Nucleus accumbens (tissue), 56 donors: ENCODE measurements at regions not wholly inside any gene's neighbourhood (a gene's known extent, or its start where the extent isn't known, plus 50 kb on each side); places are given as distances from the start of the nearest gene placed in this dataset.
"Not testable (repeated sequence)": the region's sequence is repeated elsewhere in the genome, so short reads cannot be mapped to it uniquely, and the experiment has no call there.

Source experiments
- DNase-seq, 56 donors: peaks; one replicate each; lab custom pipeline; 2025; lab: John Stamatoyannopoulos, UW

- DNase-seq = no peak
Observed at GRCh38 chr5:135186662-135187522, 152.9 kb upstream of the PITX1 start.

GRCh38 chr5:135185481-135186065, 151.5 kb upstream of the PITX1 start:
- peak in 32 of 56 donors; percentile 3 to 61 (median 23) for DNase-seq

- DNase-seq = no peak
Observed at GRCh38 chr5:135184646-135185045, 150.6 kb upstream of the PITX1 start.

GRCh38 chr5:135183464-135183863, 149.4 kb upstream of the PITX1 start:
- no peak for DNase-seq

- no peak for DNase-seq
Observed at GRCh38 chr5:135182675-135183074, 148.6 kb upstream of the PITX1 start.

- DNase-seq = no peak
Observed at GRCh38 chr5:135181653-135182052, 147.6 kb upstream of the PITX1 start.

GRCh38 chr5:135179308-135179980, 145.4 kb upstream of the PITX1 start:
- no peak for DNase-seq

- no peak for DNase-seq
Observed at GRCh38 chr5:135178476-135179155, 144.6 kb upstream of the PITX1 start.

GRCh38 chr5:135177591-135177990, 143.6 kb upstream of the PITX1 start:
- no peak for DNase-seq

GRCh38 chr5:135176991-135177390, 143.0 kb upstream of the PITX1 start:
- DNase-seq = no peak

- DNase-seq = no peak
Observed at GRCh38 chr5:135174315-135175096, 140.5 kb upstream of the PITX1 start.

GRCh38 chr5:135173662-135174290, 139.7 kb upstream of the PITX1 start:
- no peak for DNase-seq

- DNase-seq = no peak
Observed at GRCh38 chr5:135172718-135173117, 138.7 kb upstream of the PITX1 start.

- no peak for DNase-seq
Observed at GRCh38 chr5:135171336-135171735, 137.3 kb upstream of the PITX1 start.

- no peak for DNase-seq
Observed at GRCh38 chr5:135170500-135170899, 136.5 kb upstream of the PITX1 start.

GRCh38 chr5:135169753-135170152, 135.7 kb upstream of the PITX1 start:
- DNase-seq = no peak

GRCh38 chr5:135167634-135168033, 133.6 kb upstream of the PITX1 start:
- no peak for DNase-seq

GRCh38 chr5:135164873-135165614, 131.0 kb upstream of the PITX1 start:
- not testable (repeated sequence) for DNase-seq

- DNase-seq = no peak
Observed at GRCh38 chr5:135163964-135164363, 129.9 kb upstream of the PITX1 start.
